ENCODE measurements at regions not wholly inside any gene's neighbourhood (a gene's known extent, or its start where the extent isn't known, plus 50 kb on each side); places are given as distances from the start of the nearest gene placed in this dataset.

- Histone ChIP-seq H3K27ac (ENCODE audit: insufficient read length, low read depth, low read length) (no peak overlapping the region), H3K4ac (ENCODE audit: low read depth, low read length) (no peak overlapping the region), H3K79me2 (ENCODE audit: insufficient read depth, low read length) (no peaks in the 10 kb centered on the region), H3K23ac (ENCODE audit: insufficient read length, low read depth, low read length) (no peak overlapping the region), H2BK20ac (ENCODE audit: low read depth, low read length, poor library complexity, severe bottlenecking) (no peak overlapping the region), H2BK120ac (ENCODE audit: low read depth, low read length, poor library complexity, severe bottlenecking) (no peak overlapping the region), H3K79me1 (ENCODE audit: insufficient read depth, low read depth, low read length, poor library complexity, severe bottlenecking) (no peaks in the 10 kb centered on the region), H2AK5ac (ENCODE audit: insufficient read length, low read length) (no peak overlapping the region), H3K14ac (ENCODE audit: insufficient read depth, low read length) (no peak overlapping the region), H2BK15ac (ENCODE audit: low read depth, low read length) (no peak overlapping the region), H4K20me1 (ENCODE audit: control insufficient read depth, insufficient read depth, insufficient read length) (no peaks in the 10 kb centered on the region), H2BK5ac (ENCODE audit: insufficient read length, low read length) (no peak overlapping the region), H2AFZ (ENCODE audit: low read length) (no peak overlapping the region), H3K56ac (ENCODE audit: insufficient read length, low read depth, low read length) (no peak overlapping the region), H4K8ac (replicated peaks; ENCODE audit: insufficient read length, low read depth, low read length) (no peak overlapping the region), H4K5ac (ENCODE audit: insufficient read length, low read depth, low read length) (no peak overlapping the region), H3K23me2 (ENCODE audit: insufficient read length, low read depth, low read length, poor library complexity, severe bottlenecking) (no peaks in the 10 kb centered on the region), H3K9ac (ENCODE audit: extremely low read depth, insufficient read length, low read length) (no peak overlapping the region), H3K9me3 (ENCODE audit: control insufficient read depth, low read depth, low read length) (no peaks in the 10 kb centered on the region), H3K18ac (ENCODE audit: insufficient read length, low read depth, low read length) (no peak overlapping the region), H4K91ac (ENCODE audit: insufficient read length, low read depth, low read length) (no peak overlapping the region), H3K4me2 (ENCODE audit: insufficient read depth, insufficient read length, low read length) (no peak overlapping the region), H3K27me3 (ENCODE audit: insufficient read depth, low read length) (no peaks in the 10 kb centered on the region), H2BK12ac (ENCODE audit: insufficient read length, low read depth, low read length) (no peak overlapping the region), H3T11ph (ENCODE audit: low read length) (no peak overlapping the region), H3K4me1 (ENCODE audit: insufficient read depth, low read length) (peaks cover 8% of the 10 kb centered on the region; the same call in 1 of the 2 replicates)
- Mint-ChIP-seq H3K27ac (no peak overlapping the region), H3K4me3 (no peak overlapping the region), H3K27me3 (ENCODE audit: low read depth) (no peaks in the 10 kb centered on the region), H3K4me1 (peaks cover 20 to 23% of the 10 kb centered on the region in 2 experiments), H3K36me3 (ENCODE audit: insufficient read depth in 1 of 3, low read depth in 3 of 3) (peaks cover 2 to 14% (median 6%) of the 10 kb centered on the region in 3 experiments; a peak in 4 of 7 replicates), H3K9me3 (peaks cover 18 to 19% of the 10 kb centered on the region in 2 experiments)
- WGBS (ENCODE audit: extremely low coverage, insufficient read length, low lambda C conversion rate): no CpG with 5 or more reads among the region's 3 CpGs
- no peak for DNase-seq
- TF ChIP-seq CTCF (conservative IDR thresholded peaks at IDR 0.05): no peak
These were observed 241.9 kb upstream of the RUNX1 start for GRCh38 chr21:35291034-35291433.

All from H9 (cell line).